ENCODE measurements at regions not wholly inside any gene's neighbourhood (a gene's known extent, or its start where the extent isn't known, plus 50 kb on each side); places are given as distances from the start of the nearest gene placed in this dataset.
"Not testable (repeated sequence)": the region's sequence is repeated elsewhere in the genome, so short reads cannot be mapped to it uniquely, and the experiment has no call there.

GRCh38 chr5:102154791-102155605, 141.1 kb downstream of the SLCO4C1 start:
- not testable (repeated sequence) for H3K4me3 ChIP-seq (ENCODE audit: low read depth, low read length); H3K36me3 ChIP-seq (ENCODE audit: control insufficient read depth, insufficient read depth, low read length); H3K4me2 ChIP-seq (ENCODE audit: low read length); H3K79me2 ChIP-seq; H2AFZ ChIP-seq; H3K27me3 ChIP-seq (ENCODE audit: control insufficient read depth, insufficient read depth, low read length); H3K9me3 ChIP-seq (ENCODE audit: control insufficient read depth, low read length); H3K9ac ChIP-seq; H3K4me1 ChIP-seq; H3K27ac ChIP-seq

- no peak overlapping the region for H3K4me3 ChIP-seq (ENCODE audit: low read depth, low read length)
- no peaks in the 10 kb centered on the region for H3K36me3 ChIP-seq (ENCODE audit: control insufficient read depth, insufficient read depth, low read length)
- no peak overlapping the region for H3K27ac ChIP-seq
- no peak for TF ChIP-seq CTCF (IDR thresholded peaks at IDR 0.05)
- H3K27me3 ChIP-seq (ENCODE audit: control insufficient read depth, insufficient read depth, low read length) = no peaks in the 10 kb centered on the region
- no peaks in the 10 kb centered on the region for H3K79me2 ChIP-seq
- H3K9ac ChIP-seq = no peak overlapping the region
- no peak overlapping the region for H2AFZ ChIP-seq
- no peaks in the 10 kb centered on the region for H3K9me3 ChIP-seq (ENCODE audit: control insufficient read depth, low read length)
- H3K4me2 ChIP-seq (ENCODE audit: low read length) = no peak overlapping the region
- H3K4me1 ChIP-seq = no peaks in the 10 kb centered on the region
Measured at GRCh38 chr5:102154291-102154690, 141.8 kb downstream of the SLCO4C1 start.

GRCh38 chr5:102153003-102153759, 142.9 kb downstream of the SLCO4C1 start:
- no peak for TF ChIP-seq CTCF (IDR thresholded peaks at IDR 0.05)
- no peaks in the 10 kb centered on the region for H3K4me1 ChIP-seq
- no peaks in the 10 kb centered on the region for H3K79me2 ChIP-seq
- H3K27ac ChIP-seq = no peak overlapping the region
- no peak overlapping the region for H2AFZ ChIP-seq
- H3K4me2 ChIP-seq (ENCODE audit: low read length) = no peak overlapping the region
- no peaks in the 10 kb centered on the region for H3K36me3 ChIP-seq (ENCODE audit: control insufficient read depth, insufficient read depth, low read length)
- no peak overlapping the region for H3K4me3 ChIP-seq (ENCODE audit: low read depth, low read length)
- H3K9ac ChIP-seq = no peak overlapping the region
- no peaks in the 10 kb centered on the region for H3K9me3 ChIP-seq (ENCODE audit: control insufficient read depth, low read length)
- no peaks in the 10 kb centered on the region for H3K27me3 ChIP-seq (ENCODE audit: control insufficient read depth, insufficient read depth, low read length)

GRCh38 chr5:102139029-102139428, 157.1 kb downstream of the SLCO4C1 start:
- Histone ChIP-seq H3K79me2 (no peaks in the 10 kb centered on the region), H3K9me3 (ENCODE audit: control insufficient read depth, low read length) (no peaks in the 10 kb centered on the region), H2AFZ (no peak overlapping the region), H3K4me1 (no peaks in the 10 kb centered on the region), H3K4me2 (ENCODE audit: low read length) (no peak overlapping the region), H3K9ac (no peak overlapping the region), H3K4me3 (ENCODE audit: low read depth, low read length) (no peak overlapping the region), H3K36me3 (ENCODE audit: control insufficient read depth, insufficient read depth, low read length) (no peaks in the 10 kb centered on the region), H3K27ac (no peak overlapping the region), H3K27me3 (ENCODE audit: control insufficient read depth, insufficient read depth, low read length) (no peaks in the 10 kb centered on the region)
- TF ChIP-seq CTCF (IDR thresholded peaks at IDR 0.05) = no peak

- Histone ChIP-seq H3K9ac (no peak overlapping the region), H3K4me2 (ENCODE audit: low read length) (no peak overlapping the region), H3K9me3 (ENCODE audit: control insufficient read depth, low read length) (no peaks in the 10 kb centered on the region), H3K36me3 (ENCODE audit: control insufficient read depth, insufficient read depth, low read length) (no peaks in the 10 kb centered on the region), H3K27me3 (ENCODE audit: control insufficient read depth, insufficient read depth, low read length) (no peaks in the 10 kb centered on the region), H3K79me2 (no peaks in the 10 kb centered on the region), H2AFZ (no peak overlapping the region), H3K4me1 (no peaks in the 10 kb centered on the region), H3K4me3 (ENCODE audit: low read depth, low read length) (no peak overlapping the region), H3K27ac (no peak overlapping the region)
- TF ChIP-seq CTCF (IDR thresholded peaks at IDR 0.05) = no peak
Measured at GRCh38 chr5:102138243-102138653, 157.8 kb downstream of the SLCO4C1 start.
